Immature natural killer cell (primary cell): ENCODE measurements at regions not wholly inside any gene's neighbourhood (a gene's known extent, or its start where the extent isn't known, plus 50 kb on each side); places are given as distances from the start of the nearest gene placed in this dataset.

ENCODE experiments used
- DNase-seq, 3 donors: peaks; one replicate each; pipeline ENCODE4 v3.0.0; 2022; ENCODE audit warnings: mixed read lengths in 1 of 3
- H3K27ac Mint-ChIP-seq, 6 donors: one replicate each; pipeline ENCODE4 v1.8.0; 2020; ENCODE audit warnings: mixed read lengths in 6 of 6, mild to moderate bottlenecking in 5 of 6, inconsistent platforms in 4 of 6, moderate library complexity in 3 of 6
- H3K27me3 Mint-ChIP-seq, 3 donors: one replicate each; pipeline ENCODE4 v1.8.0; 2020 to 2021; ENCODE audit warnings: low read depth in 3 of 3, mild to moderate bottlenecking in 3 of 3, mixed read lengths in 3 of 3, moderate library complexity in 3 of 3, inconsistent platforms in 1 of 3
- H3K36me3 Mint-ChIP-seq, 3 donors: one replicate each; pipeline ENCODE4 v1.8.0; 2020; ENCODE audit warnings: mixed read lengths in 3 of 3, inconsistent platforms in 2 of 3, mild to moderate bottlenecking in 2 of 3
- H3K4me1 Mint-ChIP-seq, 2 donors: one replicate each; pipeline ENCODE4 v1.8.0; 2020; ENCODE audit warnings: inconsistent platforms in 2 of 2, mild to moderate bottlenecking in 2 of 2, mixed read lengths in 2 of 2, moderate library complexity in 1 of 2
- H3K4me3 Mint-ChIP-seq, 5 donors: one replicate each; pipeline ENCODE4 v1.8.0; 2020; ENCODE audit warnings: mild to moderate bottlenecking in 5 of 5, mixed read lengths in 5 of 5, inconsistent platforms in 3 of 5, moderate library complexity in 3 of 5
- H3K9me3 Mint-ChIP-seq, 6 donors: one replicate each; pipeline ENCODE4 v1.8.0; 2020; ENCODE audit warnings: mild to moderate bottlenecking in 6 of 6, mixed read lengths in 6 of 6, inconsistent platforms in 4 of 6, moderate library complexity in 3 of 6

DNA sequence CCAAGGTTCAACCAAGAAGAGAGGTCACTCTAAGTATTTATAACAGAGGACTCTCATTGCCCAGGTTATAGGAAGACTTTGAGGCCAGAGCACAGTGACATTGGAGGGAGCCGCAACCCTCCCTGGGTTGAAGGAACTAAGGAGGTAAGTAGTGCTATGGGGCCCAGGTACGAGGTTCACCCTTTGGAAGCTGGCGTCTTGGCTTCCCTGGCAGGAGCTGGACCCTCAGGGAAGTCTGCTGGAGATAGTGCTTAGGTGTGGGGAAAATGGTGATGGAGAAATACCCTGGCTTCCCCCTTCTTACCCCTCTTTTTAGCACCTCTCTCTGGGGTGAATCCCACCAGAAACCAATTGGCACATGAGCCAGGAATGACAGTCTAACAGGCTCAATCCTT lies 317.9 kb upstream of the ZNF32 start:
- no peak overlapping the region for H3K4me3 Mint-ChIP-seq
- no peak for DNase-seq
- no peaks in the 10 kb centered on the region for H3K9me3 Mint-ChIP-seq
- H3K27me3 Mint-ChIP-seq: peaks cover 4 to 16% (median 6%) of the 10 kb centered on the region in 3 donors
- no peak overlapping the region for H3K27ac Mint-ChIP-seq
- H3K4me1 Mint-ChIP-seq: peaks cover 6 to 17% of the 10 kb centered on the region in 2 donors
- peaks cover 0 to 4% (median 0%) of the 10 kb centered on the region in 3 donors for H3K36me3 Mint-ChIP-seq

- H3K4me1 Mint-ChIP-seq: peaks cover 6 to 17% of the 10 kb centered on the region in 2 donors
- DNase-seq: no peak
- no peak overlapping the region for H3K27ac Mint-ChIP-seq
- H3K4me3 Mint-ChIP-seq: no peak overlapping the region
- no peaks in the 10 kb centered on the region for H3K9me3 Mint-ChIP-seq
- H3K36me3 Mint-ChIP-seq: peaks cover 0 to 4% (median 0%) of the 10 kb centered on the region in 3 donors
- H3K27me3 Mint-ChIP-seq: peaks cover 4 to 16% (median 6%) of the 10 kb centered on the region in 3 donors
Measured at GRCh38 chr10:43965918-43966570, 317.4 kb upstream of the ZNF32 start.

- no peak overlapping the region for H3K4me3 Mint-ChIP-seq
- H3K27me3 Mint-ChIP-seq: peaks cover 4 to 16% (median 6%) of the 10 kb centered on the region in 3 donors
- H3K27ac Mint-ChIP-seq: no peak overlapping the region
Measured at GRCh38 chr10:43965033-43965917, 316.6 kb upstream of the ZNF32 start.

DNA sequence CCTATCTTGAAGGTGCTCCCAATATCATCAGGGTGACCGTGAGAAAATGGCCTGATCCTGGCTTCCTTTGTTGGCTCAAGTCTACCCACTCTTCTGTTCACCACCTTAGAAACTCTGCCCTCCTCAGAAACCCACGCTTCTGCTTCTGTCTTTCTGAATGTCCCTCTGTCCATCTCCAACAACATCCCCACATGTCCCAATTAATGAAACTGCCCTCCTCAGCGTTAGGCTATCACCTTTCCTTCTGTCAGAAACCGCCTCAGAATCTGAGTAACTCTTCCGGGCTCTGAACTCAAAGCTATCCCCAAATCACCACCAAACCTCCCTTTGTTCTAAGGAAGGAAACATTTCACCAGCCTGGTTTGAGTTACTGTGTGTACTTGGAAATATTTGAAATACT lies 315.8 kb upstream of the ZNF32 start:
- peaks cover 6 to 17% of the 10 kb centered on the region in 2 donors for H3K4me1 Mint-ChIP-seq
- H3K27me3 Mint-ChIP-seq: peaks cover 4 to 16% (median 6%) of the 10 kb centered on the region in 3 donors
- peaks cover 0 to 4% (median 0%) of the 10 kb centered on the region in 3 donors for H3K36me3 Mint-ChIP-seq
- no peaks in the 10 kb centered on the region for H3K9me3 Mint-ChIP-seq
- H3K27ac Mint-ChIP-seq: peak overlapping the region in 1 of 6 donors; percentile 32
- no peak overlapping the region for H3K4me3 Mint-ChIP-seq
- no peak for DNase-seq

More at GRCh38 chr10:43965033-43965917, 316.6 kb upstream of the ZNF32 start:
- no peak for DNase-seq
- Mint-ChIP-seq H3K36me3 (peaks cover 0 to 4% (median 0%) of the 10 kb centered on the region in 3 donors), H3K9me3 (no peaks in the 10 kb centered on the region), H3K4me1 (peaks cover 6 to 17% of the 10 kb centered on the region in 2 donors)

DNA sequence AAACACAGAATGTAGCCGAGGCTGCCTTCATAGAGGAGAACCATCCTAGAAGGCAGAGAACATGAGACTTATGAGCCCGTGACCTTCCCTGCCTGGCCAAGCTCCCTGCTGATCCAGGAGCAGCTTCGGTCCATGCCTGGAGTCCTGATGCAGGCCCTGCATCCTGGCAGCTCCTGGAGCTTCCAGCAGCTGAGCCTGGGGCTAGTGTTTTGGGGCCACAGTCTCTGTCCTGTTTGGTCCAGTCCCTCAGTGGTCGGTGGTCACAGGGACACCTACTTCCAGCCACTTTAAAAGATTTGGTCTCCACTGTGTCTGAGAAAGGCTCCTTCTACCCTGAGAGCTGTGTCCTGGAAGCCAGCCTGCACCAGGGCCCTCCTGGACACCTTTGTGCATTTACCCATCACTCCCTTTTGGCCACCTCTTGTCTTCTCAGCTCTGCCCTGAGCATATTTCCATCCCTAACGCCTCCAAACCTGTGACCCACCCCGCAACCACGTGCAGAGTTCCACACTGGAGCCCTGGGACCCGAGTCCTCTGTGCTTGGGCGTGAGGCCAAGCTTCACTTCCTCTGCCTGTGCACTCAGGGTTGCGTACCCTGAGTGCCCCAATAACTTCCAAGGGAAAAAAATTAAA lies 315.2 kb upstream of the ZNF32 start:
- peak overlapping the region in 1 of 6 donors; percentile 32 for H3K27ac Mint-ChIP-seq
- H3K4me1 Mint-ChIP-seq: peaks cover 6 to 17% of the 10 kb centered on the region in 2 donors
- peaks cover 4 to 19% (median 6%) of the 10 kb centered on the region in 3 donors for H3K27me3 Mint-ChIP-seq
- H3K4me3 Mint-ChIP-seq: no peak overlapping the region
- H3K36me3 Mint-ChIP-seq: peaks cover 0 to 4% (median 0%) of the 10 kb centered on the region in 3 donors
- DNase-seq: no peak
- no peaks in the 10 kb centered on the region for H3K9me3 Mint-ChIP-seq

GRCh38 chr10:43963379-43963778 lies 314.7 kb upstream of the ZNF32 start:
- peaks cover 3 to 20% (median 4%) of the 10 kb centered on the region in 3 donors for H3K27me3 Mint-ChIP-seq
- DNase-seq: no peak
- H3K9me3 Mint-ChIP-seq: no peaks in the 10 kb centered on the region
- peaks cover 6 to 17% of the 10 kb centered on the region in 2 donors for H3K4me1 Mint-ChIP-seq
- H3K4me3 Mint-ChIP-seq: no peak overlapping the region
- no peak overlapping the region for H3K27ac Mint-ChIP-seq
- H3K36me3 Mint-ChIP-seq: peaks cover 0 to 4% (median 0%) of the 10 kb centered on the region in 3 donors

- peaks cover 0 to 4% (median 0%) of the 10 kb centered on the region in 3 donors for H3K36me3 Mint-ChIP-seq
- H3K4me1 Mint-ChIP-seq: peaks cover 6 to 17% of the 10 kb centered on the region in 2 donors
- H3K4me3 Mint-ChIP-seq: no peak overlapping the region
- peaks cover 2 to 18% (median 4%) of the 10 kb centered on the region in 3 donors for H3K27me3 Mint-ChIP-seq
- H3K9me3 Mint-ChIP-seq: no peaks in the 10 kb centered on the region
- no peak for DNase-seq
- no peak overlapping the region for H3K27ac Mint-ChIP-seq
Measured at GRCh38 chr10:43962346-43963191, 313.9 kb upstream of the ZNF32 start.

DNA sequence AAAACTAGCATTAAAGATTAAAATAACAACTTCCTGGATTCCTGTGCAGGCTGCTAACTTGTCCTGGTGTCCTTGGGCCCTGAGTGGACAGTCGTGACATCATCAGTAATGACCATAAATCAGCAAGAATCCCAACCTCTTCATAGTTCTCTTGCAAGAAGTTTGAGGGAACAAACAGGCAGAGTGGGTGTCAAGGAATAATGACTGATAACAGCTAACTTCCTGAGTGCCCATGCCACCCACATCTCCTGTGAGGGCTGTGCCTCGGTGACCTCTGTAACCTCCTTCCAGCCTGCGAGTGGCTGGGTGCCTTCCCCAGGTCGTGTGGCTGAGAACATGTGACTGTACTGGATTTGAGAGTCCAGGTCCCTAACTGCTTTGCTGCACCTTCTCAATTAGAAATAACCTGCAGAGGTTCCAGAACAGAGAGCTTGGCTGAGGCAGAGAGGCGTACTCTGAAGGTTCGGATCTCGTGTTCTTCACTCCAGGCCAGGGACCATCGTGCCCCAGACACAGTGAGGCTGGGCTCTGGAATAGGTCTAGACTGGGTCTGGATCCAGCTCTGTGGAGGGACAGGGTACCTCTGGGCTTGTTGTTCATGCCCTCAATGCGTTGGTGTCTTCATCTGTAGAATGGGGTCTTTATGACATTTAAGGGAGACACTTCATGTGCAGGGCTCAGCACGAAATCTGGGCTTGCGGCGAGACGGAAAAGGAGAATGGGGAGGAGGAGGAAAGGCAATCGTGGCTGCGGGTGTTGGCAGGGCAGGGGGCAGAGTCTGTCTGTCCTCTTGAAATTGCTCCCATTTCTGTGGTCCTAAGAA lies 313.1 kb upstream of the ZNF32 start:
- Mint-ChIP-seq H3K4me1 (peaks cover 6 to 17% of the 10 kb centered on the region in 2 donors), H3K27ac (no peak overlapping the region)

GRCh38 chr10:43960981-43961380 lies 312.3 kb upstream of the ZNF32 start:
- Mint-ChIP-seq H3K27me3 (peaks cover 2 to 17% (median 4%) of the 10 kb centered on the region in 3 donors), H3K4me3 (no peak overlapping the region), H3K36me3 (peaks cover 0 to 4% (median 0%) of the 10 kb centered on the region in 3 donors), H3K27ac (no peak overlapping the region), H3K4me1 (peaks cover 6 to 13% of the 10 kb centered on the region in 2 donors), H3K9me3 (no peaks in the 10 kb centered on the region)
- DNase-seq: no peak

More for the DNA sequence above, 313.1 kb upstream of the ZNF32 start:
- peaks cover 2 to 17% (median 4%) of the 10 kb centered on the region in 3 donors for H3K27me3 Mint-ChIP-seq
- DNase-seq: no peak
- H3K9me3 Mint-ChIP-seq: no peaks in the 10 kb centered on the region
- H3K36me3 Mint-ChIP-seq: peaks cover 0 to 4% (median 0%) of the 10 kb centered on the region in 3 donors
- no peak overlapping the region for H3K4me3 Mint-ChIP-seq

DNA sequence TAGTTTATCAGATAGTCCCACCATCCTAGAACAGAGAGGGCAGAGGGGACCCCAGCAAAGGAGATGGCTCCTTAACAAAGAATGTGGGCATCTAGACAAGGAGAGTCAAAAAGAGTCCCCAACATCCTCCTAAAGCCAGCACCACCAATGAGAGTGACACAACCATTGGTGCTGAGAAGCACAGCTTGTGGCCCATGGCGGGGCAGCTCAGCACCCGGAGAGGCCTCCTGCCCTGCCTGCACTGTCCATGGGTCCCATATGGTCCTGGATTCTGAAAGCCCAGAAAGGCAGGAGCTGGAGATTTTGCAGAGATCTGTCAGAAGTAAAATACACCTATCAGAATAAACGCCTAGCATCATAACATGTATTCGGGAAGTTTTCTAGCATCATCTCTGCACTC lies 311.8 kb upstream of the ZNF32 start:
- Mint-ChIP-seq H3K9me3 (no peaks in the 10 kb centered on the region), H3K4me1 (peaks cover 4 to 8% of the 10 kb centered on the region in 2 donors), H3K4me3 (no peak overlapping the region), H3K36me3 (peaks cover 0 to 4% (median 0%) of the 10 kb centered on the region in 3 donors), H3K27ac (no peak overlapping the region), H3K27me3 (peaks cover 4 to 17% (median 5%) of the 10 kb centered on the region in 3 donors)
- no peak for DNase-seq

GRCh38 chr10:43960135-43960415 lies 311.4 kb upstream of the ZNF32 start:
- H3K4me3 Mint-ChIP-seq: no peak overlapping the region
- H3K27ac Mint-ChIP-seq: no peak overlapping the region
- H3K9me3 Mint-ChIP-seq: no peaks in the 10 kb centered on the region
- H3K36me3 Mint-ChIP-seq: peaks cover 0 to 4% (median 0%) of the 10 kb centered on the region in 3 donors
- no peak for DNase-seq
- peaks cover 0 to 4% of the 10 kb centered on the region in 2 donors for H3K4me1 Mint-ChIP-seq
- H3K27me3 Mint-ChIP-seq: peaks cover 5 to 14% (median 5%) of the 10 kb centered on the region in 3 donors

GRCh38 chr10:43959364-43960134 lies 310.9 kb upstream of the ZNF32 start:
- Mint-ChIP-seq H3K27ac (no peak overlapping the region), H3K27me3 (peaks cover 5 to 10% (median 7%) of the 10 kb centered on the region in 3 donors), H3K9me3 (no peaks in the 10 kb centered on the region), H3K4me1 (no peaks in the 10 kb centered on the region), H3K4me3 (no peak overlapping the region), H3K36me3 (peaks cover 0 to 4% (median 0%) of the 10 kb centered on the region in 3 donors)
- DNase-seq: no peak
